Neuronal stem cell (in vitro differentiated cells): ENCODE measurements at regions not wholly inside any gene's neighbourhood (a gene's known extent, or its start where the extent isn't known, plus 50 kb on each side); places are given as distances from the start of the nearest gene placed in this dataset.
"Not testable (repeated sequence)": the region's sequence is repeated elsewhere in the genome, so short reads cannot be mapped to it uniquely, and the experiment has no call there.

Experiments used
- DNase-seq: peaks from one replicate; pipeline ENCODE4 v3.0.0-alpha.2; 2013; ENCODE audit warnings: low spot score
- H2AFZ ChIP-seq: one replicate; pipeline ENCODE4 v1.6.1; 2013; ENCODE audit warnings: mild to moderate bottlenecking, low read length, inconsistent platforms
- H2AK5ac ChIP-seq: 2 replicates; pipeline ENCODE4 v1.6.1; 2013; ENCODE audit warnings: low read depth, mild to moderate bottlenecking, inconsistent platforms, low read length, moderate library complexity, mixed read lengths
- H2BK120ac ChIP-seq: 2 replicates; pipeline ENCODE4 v1.6.1; 2013; ENCODE audit warnings: low read depth, mild to moderate bottlenecking, inconsistent platforms, low read length, moderate library complexity, mixed read lengths
- H2BK12ac ChIP-seq: one replicate; pipeline ENCODE4 v1.6.1; 2013; ENCODE audit warnings: low read length, inconsistent platforms
- H2BK15ac ChIP-seq: 2 replicates; pipeline ENCODE4 v1.6.1; 2013; ENCODE audit warnings: mild to moderate bottlenecking, low read length, inconsistent platforms, mixed read lengths
- H2BK5ac ChIP-seq: one replicate; pipeline ENCODE4 v1.6.1; 2013; ENCODE audit warnings: inconsistent platforms, mild to moderate bottlenecking, low read length, moderate library complexity
- H3K14ac ChIP-seq: one replicate; pipeline ENCODE4 v1.6.1; 2013; ENCODE audit warnings: low read length, inconsistent platforms
- H3K18ac ChIP-seq: 2 replicates; pipeline ENCODE4 v1.6.1; 2013; ENCODE audit warnings: low read length, inconsistent platforms
- H3K23ac ChIP-seq: 2 replicates; pipeline ENCODE4 v1.6.1; 2013; ENCODE audit warnings: low read depth, mild to moderate bottlenecking, mixed read lengths, low read length, inconsistent platforms; ENCODE audit not compliant: poor library complexity
- H3K27ac ChIP-seq: replicated peaks from 3 replicates; pipeline ENCODE4 v1.5.1; 2013; ENCODE audit warnings: low read length, inconsistent platforms
- H3K27me3 ChIP-seq, 3 experiments: 2 replicates each; pipeline ENCODE4 v1.6.1; 2013; ENCODE audit warnings: low read length in 3 of 3, mild to moderate bottlenecking in 2 of 3, inconsistent platforms in 1 of 3, low read depth in 1 of 3, mixed read lengths in 1 of 3, moderate library complexity in 1 of 3; ENCODE audit not compliant: control insufficient read depth in 3 of 3, insufficient read depth in 3 of 3
- H3K36me3 ChIP-seq, 2 donors: replicated peaks in 1 of 2; 2 replicates each; pipeline ENCODE4 v1.6.1; 2013; ENCODE audit warnings: low read length in 2 of 2; ENCODE audit not compliant: control insufficient read depth in 2 of 2, insufficient read depth in 2 of 2
- H3K4ac ChIP-seq: 2 replicates; pipeline ENCODE4 v1.6.1; 2013; ENCODE audit warnings: inconsistent platforms, mild to moderate bottlenecking, low read length, moderate library complexity
- H3K4me1 ChIP-seq, 2 donors: 1 replicate in 1 of 2; 2 replicates in 1 of 2; pipeline ENCODE4 v1.6.1; 2013; ENCODE audit warnings: low read length in 2 of 2, low read depth in 1 of 2; ENCODE audit not compliant: control insufficient read depth in 2 of 2, insufficient read depth in 1 of 2
- H3K4me2 ChIP-seq: one replicate; pipeline ENCODE4 v1.6.1; 2013; ENCODE audit warnings: mild to moderate bottlenecking, low read length, inconsistent platforms; ENCODE audit not compliant: insufficient read depth, poor library complexity, severe bottlenecking
- H3K4me3 ChIP-seq, 2 donors: 2 replicates each; pipeline ENCODE4 v1.5.1; 2013; ENCODE audit warnings: low read length in 2 of 2, mild to moderate bottlenecking in 2 of 2, inconsistent platforms in 1 of 2, moderate library complexity in 1 of 2
- H3K79me1 ChIP-seq: one replicate; pipeline ENCODE4 v1.6.1; 2013; ENCODE audit warnings: low read depth, mild to moderate bottlenecking, inconsistent platforms, low read length, moderate library complexity
- H3K9ac ChIP-seq: one replicate; pipeline ENCODE4 v1.6.1; 2013; ENCODE audit warnings: mild to moderate bottlenecking, low read depth, low read length, inconsistent platforms; ENCODE audit not compliant: poor library complexity
- H3K9me3 ChIP-seq, 2 donors: replicated peaks in 1 of 2; 2 replicates each; pipeline versions ENCODE3 to v1.6.1; 2013; ENCODE audit warnings: low read length in 2 of 2, mild to moderate bottlenecking in 2 of 2, inconsistent platforms in 1 of 2, low read depth in 1 of 2, mixed read lengths in 1 of 2, moderate library complexity in 1 of 2; ENCODE audit not compliant: control insufficient read depth in 2 of 2, insufficient read depth in 1 of 2
- H4K8ac ChIP-seq: one replicate; pipeline ENCODE4 v1.6.1; 2013; ENCODE audit warnings: low read depth, mild to moderate bottlenecking, inconsistent platforms, low read length, moderate library complexity
- H4K91ac ChIP-seq: one replicate; pipeline ENCODE4 v1.6.1; 2013; ENCODE audit warnings: low read length, low read depth, mild to moderate bottlenecking, inconsistent platforms; ENCODE audit not compliant: poor library complexity
- WGBS, 2 donors: extraction: QIAGEN DNeasy Blood & Tissue Kit; methylation state at CpG; one replicate each; pipeline ENCODE4 v1.1.7; 2013; ENCODE audit warnings: missing lambda C conversion rate in 2 of 2, mixed read lengths in 1 of 2; ENCODE audit not compliant: insufficient read length in 2 of 2, insufficient replicate concordance in 1 of 2; ENCODE audit errors: extremely low coverage in 2 of 2; 5-methylcytosine and 5-hydroxymethylcytosine counted together

DNA sequence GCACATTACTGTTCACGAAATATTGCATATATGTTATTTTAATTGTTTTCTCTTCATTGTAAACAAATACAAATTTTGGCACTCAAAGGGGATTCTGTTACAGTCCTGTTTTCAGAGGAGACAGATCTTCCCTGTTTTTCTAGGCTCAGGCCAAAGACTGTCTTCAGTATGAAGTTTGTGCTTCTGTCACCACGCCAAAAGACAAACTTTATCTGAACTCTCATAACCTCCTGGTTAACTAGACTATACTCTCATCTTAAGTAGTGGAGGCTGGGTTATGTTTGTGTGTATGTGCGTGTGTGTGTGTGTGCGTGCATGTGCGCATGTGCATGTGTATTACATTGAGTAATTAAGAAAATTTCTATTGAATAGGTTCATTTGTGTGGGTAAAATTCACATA lies 676.8 kb upstream of the HS3ST1 start:
- no peak overlapping the region for H3K23ac ChIP-seq
- H3K4ac ChIP-seq: no peak overlapping the region
- no peak overlapping the region for H2BK5ac ChIP-seq
- H3K79me1 ChIP-seq: no peaks in the 10 kb centered on the region
- no peak overlapping the region for H4K8ac ChIP-seq
- H3K4me2 ChIP-seq: no peak overlapping the region
- no peak overlapping the region for H2BK120ac ChIP-seq
- no peak overlapping the region for H3K9ac ChIP-seq
- no peak overlapping the region for H3K18ac ChIP-seq
- no peak overlapping the region for H2AK5ac ChIP-seq
- no peak overlapping the region for H4K91ac ChIP-seq
- no peaks in the 10 kb centered on the region for H3K9me3 ChIP-seq
- no peak overlapping the region for H3K14ac ChIP-seq
- no peaks in the 10 kb centered on the region for H3K27me3 ChIP-seq
- DNase-seq: no peak
- H2BK12ac ChIP-seq: no peak overlapping the region
- no peaks in the 10 kb centered on the region for H3K36me3 ChIP-seq
- no peak overlapping the region for H3K27ac ChIP-seq
- no peak overlapping the region for H2BK15ac ChIP-seq
- no peak overlapping the region for H3K4me3 ChIP-seq
- no CpG with 5 or more reads among the region's 5 CpGs for WGBS, 2 donors
- H3K4me1 ChIP-seq: no peaks in the 10 kb centered on the region
- H2AFZ ChIP-seq: no peak overlapping the region

DNA sequence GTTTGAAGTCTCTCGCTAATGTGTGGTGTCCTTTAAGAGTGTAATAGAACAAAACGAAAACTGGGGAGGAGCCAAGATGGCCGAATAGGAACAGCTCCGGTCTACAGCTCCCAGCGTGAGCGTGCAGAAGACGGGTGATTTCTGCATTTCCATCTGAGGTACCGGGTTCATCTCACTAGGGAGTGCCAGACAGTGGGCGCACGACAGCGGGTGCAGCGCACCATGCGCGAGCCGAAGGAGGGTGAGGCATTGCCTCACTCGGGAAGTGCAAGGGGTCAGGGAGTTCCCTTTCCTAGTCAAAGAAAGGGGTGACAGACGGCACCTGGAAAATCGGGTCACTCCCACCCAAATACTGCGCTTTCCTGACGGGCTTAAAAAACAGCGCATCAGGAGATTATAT lies 661.2 kb upstream of the HS3ST1 start:
- H3K14ac ChIP-seq, H3K4ac ChIP-seq, H2BK12ac ChIP-seq, H2BK15ac ChIP-seq, H4K91ac ChIP-seq, H3K4me3 ChIP-seq, H3K79me1 ChIP-seq, H3K4me2 ChIP-seq, H3K4me1 ChIP-seq, H2AK5ac ChIP-seq, H3K9me3 ChIP-seq, H4K8ac ChIP-seq, H3K9ac ChIP-seq, DNase-seq, H2BK5ac ChIP-seq, H3K36me3 ChIP-seq, H3K27ac ChIP-seq, H2BK120ac ChIP-seq, H3K27me3 ChIP-seq, H3K23ac ChIP-seq, H3K18ac ChIP-seq, H2AFZ ChIP-seq: not testable (repeated sequence)
- WGBS, 2 donors: no CpG with 5 or more reads among the region's 21 CpGs

DNA sequence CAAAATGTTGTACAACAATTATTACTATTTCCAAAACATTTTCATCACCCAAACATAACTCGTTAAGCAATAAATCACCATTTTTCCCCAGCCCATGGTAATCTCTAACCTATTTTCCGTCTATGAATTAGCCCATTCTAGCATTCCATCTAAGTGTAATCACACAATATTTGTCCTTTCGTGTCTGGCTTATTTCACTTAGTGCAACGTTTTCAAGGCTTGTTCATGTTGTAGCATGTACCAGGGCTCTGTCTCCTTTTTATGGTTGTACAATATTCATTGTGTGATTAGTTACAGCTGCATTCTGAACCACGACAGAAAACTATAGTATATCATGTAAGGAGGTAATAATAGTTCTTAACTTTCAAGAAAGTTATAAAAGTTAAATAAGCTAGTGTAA lies 656.0 kb upstream of the HS3ST1 start:
- no peak overlapping the region for H3K4ac ChIP-seq
- H2BK15ac ChIP-seq: no peak overlapping the region
- H2BK12ac ChIP-seq: no peak overlapping the region
- H3K27ac ChIP-seq: no peak overlapping the region
- H3K4me3 ChIP-seq: no peak overlapping the region
- no peak overlapping the region for H4K8ac ChIP-seq
- H3K23ac ChIP-seq: no peak overlapping the region
- no peak for DNase-seq
- no peaks in the 10 kb centered on the region for H3K4me1 ChIP-seq
- H3K14ac ChIP-seq: no peak overlapping the region
- H3K18ac ChIP-seq: no peak overlapping the region
- no peak overlapping the region for H2AFZ ChIP-seq
- no peaks in the 10 kb centered on the region for H3K36me3 ChIP-seq
- no peak overlapping the region for H2BK5ac ChIP-seq
- no peaks in the 10 kb centered on the region for H3K9me3 ChIP-seq
- no peak overlapping the region for H3K9ac ChIP-seq
- no peak overlapping the region for H2BK120ac ChIP-seq
- no peaks in the 10 kb centered on the region for H3K27me3 ChIP-seq
- H4K91ac ChIP-seq: no peak overlapping the region
- H3K79me1 ChIP-seq: no peaks in the 10 kb centered on the region
- no peak overlapping the region for H2AK5ac ChIP-seq
- no peak overlapping the region for H3K4me2 ChIP-seq
- WGBS, 2 donors: 100% methylated on average over 1 of the region's 5 CpGs

DNA sequence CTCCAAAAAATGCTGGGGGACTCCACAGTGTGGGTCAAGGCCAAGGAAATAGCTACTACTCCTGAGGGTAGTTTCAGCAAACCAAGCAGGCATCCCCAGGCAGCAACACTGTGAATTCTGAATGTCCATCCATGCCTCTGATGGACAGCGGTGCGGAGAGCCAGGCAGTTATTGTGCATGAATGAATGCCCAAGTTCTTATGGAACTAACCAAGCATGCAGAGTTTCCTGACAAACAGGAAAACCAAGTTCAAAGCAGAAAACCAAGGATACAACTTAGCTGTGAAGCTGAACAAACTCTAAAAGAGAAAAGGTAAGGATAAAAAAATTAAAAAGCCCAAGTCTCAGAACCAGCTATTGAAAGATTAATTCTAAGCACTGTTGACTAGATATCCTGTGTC lies 642.6 kb upstream of the HS3ST1 start:
- Histone ChIP-seq H3K18ac (no peak overlapping the region), H3K14ac (no peak overlapping the region), H3K4me1 (peaks cover 0 to 4% of the 10 kb centered on the region in 2 donors), H2BK15ac (no peak overlapping the region), H2BK12ac (no peak overlapping the region), H3K4me3 (no peak overlapping the region), H4K8ac (no peak overlapping the region), H3K4ac (no peak overlapping the region), H3K9me3 (no peaks in the 10 kb centered on the region), H2AK5ac (no peak overlapping the region), H3K27ac (no peak overlapping the region), H3K9ac (no peak overlapping the region), H3K23ac (no peak overlapping the region), H2AFZ (no peak overlapping the region), H3K79me1 (no peaks in the 10 kb centered on the region), H3K27me3 (no peaks in the 10 kb centered on the region), H4K91ac (no peak overlapping the region), H3K36me3 (no peaks in the 10 kb centered on the region), H2BK120ac (no peak overlapping the region), H2BK5ac (no peak overlapping the region), H3K4me2 (no peak overlapping the region)
- DNase-seq: no peak
- no CpG with 5 or more reads among the region's 2 CpGs for WGBS, 2 donors
